ENCODE measurements at regions not wholly inside any gene's neighbourhood (a gene's known extent, or its start where the extent isn't known, plus 50 kb on each side); places are given as distances from the start of the nearest gene placed in this dataset.

GRCh38 chr4:156638925-156639605, 332.5 kb downstream of the PDGFC start:
- Histone ChIP-seq H3K27me3 (replicated peaks; ENCODE audit: insufficient read depth) (no peaks in the 10 kb centered on the region), H3K4me3 (peak overlapping the region; percentile 42), H3K27ac (peak overlapping the region in 1 of 2 donors; percentile 20), H3K9me3 (no peaks in the 10 kb centered on the region), H3K36me3 (no peaks in the 10 kb centered on the region), H3K4me1 (ENCODE audit: control insufficient read depth in 1 of 2, low read depth in 2 of 2) (peaks cover 17 to 38% of the 10 kb centered on the region in 2 donors)
- TF ChIP-seq CTCF (IDR thresholded peaks at IDR 0.05) = no peak
- ATAC-seq (ENCODE audit: insufficient number of reproducible peaks, low FRiP score, low read depth) (no peak), DNase-seq (ENCODE audit: low spot score) (no peak)

- no peak for ATAC-seq (ENCODE audit: insufficient number of reproducible peaks, low FRiP score, low read depth)
Observed at GRCh38 chr4:156638334-156638733, 333.3 kb downstream of the PDGFC start.

GRCh38 chr4:156636381-156636780, 335.2 kb downstream of the PDGFC start:
- Histone ChIP-seq H3K9me3 (no peaks in the 10 kb centered on the region), H3K27me3 (replicated peaks; ENCODE audit: insufficient read depth) (no peaks in the 10 kb centered on the region), H3K27ac (no peak overlapping the region), H3K36me3 (no peaks in the 10 kb centered on the region), H3K4me1 (ENCODE audit: control insufficient read depth in 1 of 2, low read depth in 2 of 2) (peaks cover 17 to 38% of the 10 kb centered on the region in 2 donors), H3K4me3 (no peak overlapping the region)
- no peak for ATAC-seq (ENCODE audit: insufficient number of reproducible peaks, low FRiP score, low read depth)
- DNase-seq (ENCODE audit: low spot score) = no peak
- no peak for TF ChIP-seq CTCF (IDR thresholded peaks at IDR 0.05)

More at GRCh38 chr4:156638334-156638733, 333.3 kb downstream of the PDGFC start:
- no peaks in the 10 kb centered on the region for H3K9me3 ChIP-seq
- no peaks in the 10 kb centered on the region for H3K36me3 ChIP-seq
- DNase-seq (ENCODE audit: low spot score) = no peak
- peak overlapping the region; percentile 20 to 32 for H3K27ac ChIP-seq
- no peak for TF ChIP-seq CTCF (IDR thresholded peaks at IDR 0.05)
- peak overlapping the region; percentile 42 for H3K4me3 ChIP-seq
- peaks cover 17 to 38% of the 10 kb centered on the region in 2 donors for H3K4me1 ChIP-seq (ENCODE audit: control insufficient read depth in 1 of 2, low read depth in 2 of 2)
- H3K27me3 ChIP-seq (replicated peaks; ENCODE audit: insufficient read depth) = no peaks in the 10 kb centered on the region

GRCh38 chr4:156635051-156635450, 336.5 kb downstream of the PDGFC start:
- H3K4me1 ChIP-seq (ENCODE audit: control insufficient read depth in 1 of 2, low read depth in 2 of 2) = peaks cover 17 to 38% of the 10 kb centered on the region in 2 donors
- no peak for ATAC-seq (ENCODE audit: insufficient number of reproducible peaks, low FRiP score, low read depth)

GRCh38 chr4:156634612-156635011, 337.0 kb downstream of the PDGFC start:
- TF ChIP-seq CTCF (IDR thresholded peaks at IDR 0.05) = no peak
- peaks cover 17 to 38% of the 10 kb centered on the region in 2 donors for H3K4me1 ChIP-seq (ENCODE audit: control insufficient read depth in 1 of 2, low read depth in 2 of 2)
- no peaks in the 10 kb centered on the region for H3K36me3 ChIP-seq
- no peak overlapping the region for H3K27ac ChIP-seq
- ATAC-seq (ENCODE audit: insufficient number of reproducible peaks, low FRiP score, low read depth) = no peak
- H3K4me3 ChIP-seq = no peak overlapping the region
- H3K27me3 ChIP-seq (replicated peaks; ENCODE audit: insufficient read depth) = no peaks in the 10 kb centered on the region
- H3K9me3 ChIP-seq = no peaks in the 10 kb centered on the region
- DNase-seq (ENCODE audit: low spot score) = no peak

More at GRCh38 chr4:156635051-156635450, 336.5 kb downstream of the PDGFC start:
- H3K36me3 ChIP-seq = no peaks in the 10 kb centered on the region
- no peak overlapping the region for H3K27ac ChIP-seq
- no peak for DNase-seq (ENCODE audit: low spot score)
- H3K9me3 ChIP-seq = no peaks in the 10 kb centered on the region
- no peak for TF ChIP-seq CTCF (IDR thresholded peaks at IDR 0.05)
- H3K27me3 ChIP-seq (replicated peaks; ENCODE audit: insufficient read depth) = no peaks in the 10 kb centered on the region
- no peak overlapping the region for H3K4me3 ChIP-seq

Measured in thoracic aorta (tissue), 2 donors.